Mesothelial cell of epicardium (in vitro differentiated cells): ENCODE measurements at regions not wholly inside any gene's neighbourhood (a gene's known extent, or its start where the extent isn't known, plus 50 kb on each side); places are given as distances from the start of the nearest gene placed in this dataset.

ENCODE experiments used
- DNase-seq, 2 experiments: peaks; one replicate each; pipeline ENCODE4 v3.0.0; 2021; ENCODE audit warnings: low spot score in 2 of 2; ENCODE audit not compliant: unreplicated experiment in 2 of 2
- H3K27ac Mint-ChIP-seq: 2 replicates; pipeline ENCODE4 v1.8.0; 2021; ENCODE audit warnings: mixed read lengths
- H3K27me3 Mint-ChIP-seq: 2 replicates; pipeline ENCODE4 v1.8.0; 2021; ENCODE audit warnings: low read depth, mixed read lengths
- H3K36me3 Mint-ChIP-seq: 2 replicates; pipeline ENCODE4 v1.8.0; 2021; ENCODE audit warnings: mixed read lengths
- H3K4me1 Mint-ChIP-seq: 2 replicates; pipeline ENCODE4 v1.8.0; 2021; ENCODE audit warnings: mixed read lengths
- H3K4me3 Mint-ChIP-seq: 2 replicates; pipeline ENCODE4 v1.8.0; 2021; ENCODE audit warnings: mild to moderate bottlenecking, moderate library complexity, mixed read lengths
- H3K9me3 Mint-ChIP-seq: 2 replicates; pipeline ENCODE4 v1.8.0; 2021; ENCODE audit warnings: mixed read lengths
- CTCF ChIP-seq: fragments of 200-600 bp; sonication (generic); IDR thresholded peaks from one replicate; pipeline ENCODE4 v1.5.0; 2021; ENCODE audit warnings: antibody characterized with exemption; ENCODE audit not compliant: unreplicated experiment

GRCh38 chr7:91644256-91644655 lies 236.2 kb downstream of the MTERF1 start:
- Mint-ChIP-seq H3K27ac (peak overlapping the region; percentile 1), H3K27me3 (peaks cover 11% of the 10 kb centered on the region), H3K4me1 (peaks cover 7% of the 10 kb centered on the region), H3K36me3 (no peaks in the 10 kb centered on the region), H3K9me3 (peaks cover 6% of the 10 kb centered on the region), H3K4me3 (no peak overlapping the region)
- no peak for TF ChIP-seq CTCF
- no peak for DNase-seq

- Mint-ChIP-seq H3K27ac (no peak overlapping the region), H3K4me1 (peaks cover 7% of the 10 kb centered on the region), H3K36me3 (no peaks in the 10 kb centered on the region), H3K9me3 (peaks cover 8% of the 10 kb centered on the region), H3K27me3 (peaks cover 15% of the 10 kb centered on the region), H3K4me3 (no peak overlapping the region)
- no peak for DNase-seq
- TF ChIP-seq CTCF: no peak
Observed at GRCh38 chr7:91645542-91645941, 235.0 kb downstream of the MTERF1 start.

GRCh38 chr7:91651986-91652385 lies 228.5 kb downstream of the MTERF1 start:
- Mint-ChIP-seq H3K9me3 (peaks cover 7% of the 10 kb centered on the region), H3K36me3 (no peaks in the 10 kb centered on the region), H3K4me1 (peaks cover 27% of the 10 kb centered on the region), H3K27ac (no peak overlapping the region), H3K27me3 (peaks cover 26% of the 10 kb centered on the region), H3K4me3 (no peak overlapping the region)
- no peak for DNase-seq
- TF ChIP-seq CTCF: no peak

GRCh38 chr7:91653286-91653685 lies 227.2 kb downstream of the MTERF1 start:
- peaks cover 40% of the 10 kb centered on the region for H3K4me1 Mint-ChIP-seq
- H3K36me3 Mint-ChIP-seq: no peaks in the 10 kb centered on the region
- H3K4me3 Mint-ChIP-seq: no peak overlapping the region
- no peak overlapping the region for H3K27ac Mint-ChIP-seq
- H3K9me3 Mint-ChIP-seq: peaks cover 3% of the 10 kb centered on the region
- peaks cover 19% of the 10 kb centered on the region for H3K27me3 Mint-ChIP-seq
- DNase-seq: no peak
- TF ChIP-seq CTCF: no peak

- Mint-ChIP-seq H3K27me3 (peaks cover 14% of the 10 kb centered on the region), H3K9me3 (peaks cover under 1% of the 10 kb centered on the region), H3K4me3 (no peak overlapping the region), H3K36me3 (no peaks in the 10 kb centered on the region), H3K4me1 (peaks cover 44% of the 10 kb centered on the region), H3K27ac (no peak overlapping the region)
- TF ChIP-seq CTCF: no peak
- no peak for DNase-seq
Observed at GRCh38 chr7:91655656-91656055, 224.8 kb downstream of the MTERF1 start.
